ENCODE measurements at regions not wholly inside any gene's neighbourhood (a gene's known extent, or its start where the extent isn't known, plus 50 kb on each side); places are given as distances from the start of the nearest gene placed in this dataset.

DNA sequence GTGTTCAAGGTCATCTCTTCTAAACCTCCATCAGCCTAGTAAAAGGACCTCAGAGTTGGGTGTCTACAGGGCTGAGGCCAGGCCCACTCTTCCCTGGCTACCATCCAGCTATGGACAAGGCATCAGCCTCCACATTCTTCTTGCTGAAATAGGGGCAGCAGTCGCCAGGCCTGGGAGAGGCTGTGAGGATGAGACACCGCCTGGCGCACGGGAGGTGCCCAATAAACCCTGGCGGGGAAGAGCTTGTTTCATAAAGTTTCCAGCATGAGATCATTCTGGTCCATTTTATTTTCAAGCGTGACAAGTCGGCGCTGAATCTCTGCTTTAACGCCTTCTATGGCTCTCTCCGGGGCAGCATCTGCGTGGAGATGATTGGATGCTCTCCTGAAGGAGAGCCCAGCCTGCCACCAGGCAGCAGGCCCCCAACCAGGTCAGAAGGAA, 153.4 kb downstream of the OLFM1 start:
- Histone ChIP-seq H2BK120ac (ENCODE audit: low read depth, low read length) (no peak overlapping the region), H4K91ac (ENCODE audit: insufficient read depth, low read depth, low read length) (no peak overlapping the region), H3K36me3 (ENCODE audit: control insufficient read depth, insufficient read depth, low read length) (no peaks in the 10 kb centered on the region), H3K18ac (ENCODE audit: low read depth, low read length) (no peak overlapping the region), H3K9me3 (ENCODE audit: control insufficient read depth, insufficient read depth, low read length) (peaks cover 29% of the 10 kb centered on the region), H3K9me1 (ENCODE audit: insufficient read depth, low read length) (no peaks in the 10 kb centered on the region), H2BK20ac (ENCODE audit: low read depth, low read length) (no peak overlapping the region), H3K23ac (ENCODE audit: low read depth, low read length) (no peak overlapping the region), H2BK15ac (ENCODE audit: low read depth, low read length) (no peak overlapping the region), H4K5ac (ENCODE audit: low read depth, low read length) (no peak overlapping the region), H3K27me3 (ENCODE audit: control insufficient read depth, insufficient read depth, low read length) (no peaks in the 10 kb centered on the region), H4K8ac (ENCODE audit: low read depth in 2 of 2, low read length in 2 of 2) (no peak overlapping the region), H2AFZ (replicated peaks; ENCODE audit: low read length, poor library complexity) (no peak overlapping the region), H3K14ac (replicated peaks; ENCODE audit: low read depth, low read length) (no peak overlapping the region), H2BK5ac (ENCODE audit: low read depth, low read length, poor library complexity, severe bottlenecking) (no peak overlapping the region), H3K79me1 (ENCODE audit: low read depth in 1 of 2, low read length in 2 of 2) (no peaks in the 10 kb centered on the region), H3K4me3 (ENCODE audit: insufficient read depth, low read depth, low read length) (no peak overlapping the region), H3K4ac (ENCODE audit: low read depth, low read length) (no peak overlapping the region), H3K4me2 (ENCODE audit: low read depth, low read length) (no peak overlapping the region), H2AK9ac (replicated peaks; ENCODE audit: low read depth, low read length, poor library complexity) (no peak overlapping the region), H3K9ac (ENCODE audit: low read depth, low read length) (no peak overlapping the region), H3K27ac (ENCODE audit: insufficient read depth, low read length) (no peak overlapping the region), H4K20me1 (ENCODE audit: insufficient read depth, low read length) (no peaks in the 10 kb centered on the region), H3K4me1 (ENCODE audit: control insufficient read depth, insufficient read depth, low read length) (no peaks in the 10 kb centered on the region), H3K56ac (ENCODE audit: extremely low read depth, insufficient read depth, low read length) (no peak overlapping the region), H2AK5ac (ENCODE audit: low read depth, low read length) (no peak overlapping the region)
- no TSS peak for BruUV-seq (replicated peaks)
- POLR2A ChIA-PET (ENCODE audit: unreplicated experiment) = no interaction called here
- intact Hi-C loops (cut with micrococcal nuclease) = no loop called here
- in situ Hi-C loops (cut with MboI; ENCODE audit: low sequenced_read_pairs) = no loop called here
- dilution Hi-C loops (cut with HindIII; ENCODE audit: low sequenced_read_pairs, unreplicated experiment) = no loop called here
- ATAC-seq (ENCODE audit: low read depth) (no peak), DNase-seq (no peak)
- CTCF ChIA-PET = no interaction called here
- no CpG with 5 or more reads among the region's 11 CpGs for WGBS, 2 experiments (ENCODE audit: extremely low coverage in 2 of 2, insufficient read length in 1 of 2)
- no peak for TF ChIP-seq RFX5 (IDR thresholded peaks at IDR 0.05; ENCODE audit: low read depth, low read length)
- TF ChIP-seq FOS (IDR thresholded peaks at IDR 0.05; ENCODE audit: low read depth, low read length) = no peak

Data from IMR-90 (cell line).